ENCODE measurements at regions not wholly inside any gene's neighbourhood (a gene's known extent, or its start where the extent isn't known, plus 50 kb on each side); places are given as distances from the start of the nearest gene placed in this dataset.

DNA sequence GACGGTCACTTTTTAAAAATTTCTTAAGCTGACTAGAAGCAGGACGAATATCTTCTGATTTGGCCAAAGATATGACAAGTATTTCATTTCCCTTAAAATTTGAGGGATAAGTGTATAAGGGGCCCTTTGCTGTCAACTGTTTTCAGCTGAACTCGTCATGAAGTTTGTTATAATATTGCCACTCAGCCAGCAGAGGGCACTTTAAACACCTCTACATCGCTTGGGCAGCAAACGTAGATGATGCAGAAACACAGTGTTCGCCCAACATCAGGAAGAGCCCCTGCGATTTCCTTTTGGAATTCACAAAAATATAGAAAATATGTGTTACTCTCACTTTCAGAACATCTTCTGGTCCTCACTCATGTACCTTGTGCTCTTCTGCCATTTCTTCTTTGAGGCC is 435.7 kb upstream of the FMR1 start:
- H2BK5ac ChIP-seq (ENCODE audit: low read depth, low read length, poor library complexity, severe bottlenecking) = no peak overlapping the region
- no CpG with 5 or more reads among the region's 7 CpGs for WGBS, 2 experiments (ENCODE audit: extremely low coverage in 2 of 2, insufficient read length in 1 of 2)
- TF ChIP-seq MXI1 (IDR thresholded peaks at IDR 0.05; ENCODE audit: borderline replicate concordance, low read depth, low read length) = no peak
- TF ChIP-seq, protein P1, sequence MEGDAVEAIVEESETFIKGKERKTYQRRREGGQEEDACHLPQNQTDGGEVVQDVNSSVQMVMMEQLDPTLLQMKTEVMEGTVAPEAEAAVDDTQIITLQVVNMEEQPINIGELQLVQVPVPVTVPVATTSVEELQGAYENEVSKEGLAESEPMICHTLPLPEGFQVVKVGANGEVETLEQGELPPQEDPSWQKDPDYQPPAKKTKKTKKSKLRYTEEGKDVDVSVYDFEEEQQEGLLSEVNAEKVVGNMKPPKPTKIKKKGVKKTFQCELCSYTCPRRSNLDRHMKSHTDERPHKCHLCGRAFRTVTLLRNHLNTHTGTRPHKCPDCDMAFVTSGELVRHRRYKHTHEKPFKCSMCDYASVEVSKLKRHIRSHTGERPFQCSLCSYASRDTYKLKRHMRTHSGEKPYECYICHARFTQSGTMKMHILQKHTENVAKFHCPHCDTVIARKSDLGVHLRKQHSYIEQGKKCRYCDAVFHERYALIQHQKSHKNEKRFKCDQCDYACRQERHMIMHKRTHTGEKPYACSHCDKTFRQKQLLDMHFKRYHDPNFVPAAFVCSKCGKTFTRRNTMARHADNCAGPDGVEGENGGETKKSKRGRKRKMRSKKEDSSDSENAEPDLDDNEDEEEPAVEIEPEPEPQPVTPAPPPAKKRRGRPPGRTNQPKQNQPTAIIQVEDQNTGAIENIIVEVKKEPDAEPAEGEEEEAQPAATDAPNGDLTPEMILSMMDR (conservative IDR thresholded peaks at IDR 0.05; ENCODE audit: low read depth, low read length) = 0 out of 2 replicates have a peak, but pooled peaks have one; percentile 12
- no peak overlapping the region for H3K4me2 ChIP-seq (ENCODE audit: low read depth, low read length)
- no peak overlapping the region for H4K5ac ChIP-seq (ENCODE audit: low read depth, low read length)
- ATAC-seq (ENCODE audit: low read depth) (no peak), DNase-seq (no peak)
- ChIA-PET CTCF (interaction anchor here (0.6 kb wide), 2 partner anchors 42 kb away, joined by 3 to 4 read pairs; no protein-coding TSS in a partner anchor), POLR2A (ENCODE audit: unreplicated experiment) (no interaction called here)
- no peaks in the 10 kb centered on the region for H3K27me3 ChIP-seq (ENCODE audit: control insufficient read depth, insufficient read depth, low read length)
- peaks cover 2% of the 10 kb centered on the region for H3K9me3 ChIP-seq (ENCODE audit: control insufficient read depth, insufficient read depth, low read length)
- H3K9me1 ChIP-seq (ENCODE audit: insufficient read depth, low read length) = no peaks in the 10 kb centered on the region
- H2BK15ac ChIP-seq (ENCODE audit: low read depth, low read length) = no peak overlapping the region
- no peak overlapping the region for H3K23ac ChIP-seq (ENCODE audit: low read depth, low read length)
- H3K4me1 ChIP-seq (ENCODE audit: control insufficient read depth, insufficient read depth, low read length) = no peaks in the 10 kb centered on the region
- H3K27ac ChIP-seq (ENCODE audit: insufficient read depth, low read length) = no peak overlapping the region
- no peak overlapping the region for H3K56ac ChIP-seq (ENCODE audit: extremely low read depth, insufficient read depth, low read length)
- dilution Hi-C loops (cut with HindIII; ENCODE audit: low sequenced_read_pairs, unreplicated experiment) = no loop called here
- no peak overlapping the region for H2AK9ac ChIP-seq (replicated peaks; ENCODE audit: low read depth, low read length, poor library complexity)
- H3K14ac ChIP-seq (replicated peaks; ENCODE audit: low read depth, low read length) = no peak overlapping the region
- H2BK20ac ChIP-seq (ENCODE audit: low read depth, low read length) = no peak overlapping the region
- no peak overlapping the region for H2AFZ ChIP-seq (replicated peaks; ENCODE audit: low read length, poor library complexity)
- no TSS peak for BruUV-seq (replicated peaks)
- in situ Hi-C loops (cut with MboI; ENCODE audit: low sequenced_read_pairs) = no loop called here
- H2BK120ac ChIP-seq (ENCODE audit: low read depth, low read length) = no peak overlapping the region
- no peaks in the 10 kb centered on the region for H4K20me1 ChIP-seq (ENCODE audit: insufficient read depth, low read length)
- no peak overlapping the region for H3K18ac ChIP-seq (ENCODE audit: low read depth, low read length)
- intact Hi-C loops (cut with micrococcal nuclease) = no loop called here
- no peak overlapping the region for H4K91ac ChIP-seq (ENCODE audit: insufficient read depth, low read depth, low read length)
- no peaks in the 10 kb centered on the region for H3K79me1 ChIP-seq (ENCODE audit: low read depth in 1 of 2, low read length in 2 of 2)
- no peak overlapping the region for H4K8ac ChIP-seq (ENCODE audit: low read depth in 2 of 2, low read length in 2 of 2)
- no peak overlapping the region for H2AK5ac ChIP-seq (ENCODE audit: low read depth, low read length)
- no peak overlapping the region for H3K4ac ChIP-seq (ENCODE audit: low read depth, low read length)
- H3K9ac ChIP-seq (ENCODE audit: low read depth, low read length) = no peak overlapping the region
- no peaks in the 10 kb centered on the region for H3K36me3 ChIP-seq (ENCODE audit: control insufficient read depth, insufficient read depth, low read length)
- H3K4me3 ChIP-seq (ENCODE audit: insufficient read depth, low read depth, low read length) = no peak overlapping the region

All from IMR-90 (cell line).